ENCODE measurements at regions not wholly inside any gene's neighbourhood (a gene's known extent, or its start where the extent isn't known, plus 50 kb on each side); places are given as distances from the start of the nearest gene placed in this dataset.

- TF ChIP-seq, protein P1, sequence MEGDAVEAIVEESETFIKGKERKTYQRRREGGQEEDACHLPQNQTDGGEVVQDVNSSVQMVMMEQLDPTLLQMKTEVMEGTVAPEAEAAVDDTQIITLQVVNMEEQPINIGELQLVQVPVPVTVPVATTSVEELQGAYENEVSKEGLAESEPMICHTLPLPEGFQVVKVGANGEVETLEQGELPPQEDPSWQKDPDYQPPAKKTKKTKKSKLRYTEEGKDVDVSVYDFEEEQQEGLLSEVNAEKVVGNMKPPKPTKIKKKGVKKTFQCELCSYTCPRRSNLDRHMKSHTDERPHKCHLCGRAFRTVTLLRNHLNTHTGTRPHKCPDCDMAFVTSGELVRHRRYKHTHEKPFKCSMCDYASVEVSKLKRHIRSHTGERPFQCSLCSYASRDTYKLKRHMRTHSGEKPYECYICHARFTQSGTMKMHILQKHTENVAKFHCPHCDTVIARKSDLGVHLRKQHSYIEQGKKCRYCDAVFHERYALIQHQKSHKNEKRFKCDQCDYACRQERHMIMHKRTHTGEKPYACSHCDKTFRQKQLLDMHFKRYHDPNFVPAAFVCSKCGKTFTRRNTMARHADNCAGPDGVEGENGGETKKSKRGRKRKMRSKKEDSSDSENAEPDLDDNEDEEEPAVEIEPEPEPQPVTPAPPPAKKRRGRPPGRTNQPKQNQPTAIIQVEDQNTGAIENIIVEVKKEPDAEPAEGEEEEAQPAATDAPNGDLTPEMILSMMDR (IDR thresholded peaks at IDR 0.05) = no peak
- TF ChIP-seq HOXB5 (CRISPR knock-in tag; IDR thresholded peaks at IDR 0.05) = no peak
Measured at GRCh38 chr10:52897162-52897561, 124.6 kb upstream of the MBL2 start (continued).

DNA sequence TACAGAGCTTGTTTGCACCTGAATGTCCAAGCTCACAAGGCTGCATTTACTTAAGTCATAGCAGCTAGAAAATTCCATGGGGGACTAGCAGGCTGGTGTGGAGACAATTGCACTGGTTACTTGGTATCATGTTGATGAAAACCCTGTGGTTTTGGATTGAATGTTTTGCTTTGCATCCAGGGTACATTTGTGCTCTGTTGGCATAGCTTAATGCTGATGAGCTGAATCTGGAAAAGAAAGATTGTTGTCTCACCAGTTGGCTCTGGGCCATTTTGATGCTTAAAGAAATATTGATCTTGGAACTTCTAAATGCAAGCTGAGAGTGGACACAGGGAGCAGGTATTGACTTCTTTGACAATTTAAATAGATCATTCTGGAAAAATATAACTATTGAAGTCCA lies 122.5 kb upstream of the MBL2 start:
- Histone ChIP-seq H3K4me3 (no peak overlapping the region), H3K4me2 (no peak overlapping the region), H3K27ac (no peak overlapping the region), H3K9me3 (no peaks in the 10 kb centered on the region), H3K4me1 (no peaks in the 10 kb centered on the region)
- POLR2A ChIA-PET = no interaction called here
- CTCF ChIA-PET = interaction anchor here (2.1 kb wide), 1 partner anchor 11 kb away, joined by 9 read pairs; no protein-coding TSS in a partner anchor
- no peak for DNase-seq (ENCODE audit: low read depth in 1 of 2, low spot score in 1 of 2)
- FAIRE-seq = no peak
- ATAC-seq = no peak
- TF ChIP-seq RAD21 (conservative IDR thresholded peaks at IDR 0.05 in 1 of 2, IDR thresholded peaks at IDR 0.05 in 1 of 2) (no peak), POLR2AphosphoS2 (conservative IDR thresholded peaks at IDR 0.05; ENCODE audit: low read length) (no peak), RFX5 (IDR thresholded peaks at IDR 0.05) (no peak), CHD2 (IDR thresholded peaks at IDR 0.05; ENCODE audit: low read length, partially characterized antibody) (no peak), HOXB13 (CRISPR knock-in tag; IDR thresholded peaks at IDR 0.05; ENCODE audit: low read depth) (no peak), NR3C1 (IDR thresholded peaks at IDR 0.05) (no peak), ZNF302 (CRISPR knock-in tag; IDR thresholded peaks at IDR 0.05) (no peak), HMGXB4 (CRISPR knock-in tag; IDR thresholded peaks at IDR 0.05; ENCODE audit: borderline replicate concordance) (no peak), FOXS1 (CRISPR knock-in tag; IDR thresholded peaks at IDR 0.05) (no peak), FOSB (CRISPR knock-in tag; IDR thresholded peaks at IDR 0.05) (no peak), SMC3 (IDR thresholded peaks at IDR 0.05) (no peak), MAFK (IDR thresholded peaks at IDR 0.05; ENCODE audit: partially characterized antibody) (no peak), ZSCAN20 (CRISPR knock-in tag; IDR thresholded peaks at IDR 0.05) (no peak)
- TF ChIP-seq, protein P1 (IDR thresholded peaks at IDR 0.05) = no peak

DNA sequence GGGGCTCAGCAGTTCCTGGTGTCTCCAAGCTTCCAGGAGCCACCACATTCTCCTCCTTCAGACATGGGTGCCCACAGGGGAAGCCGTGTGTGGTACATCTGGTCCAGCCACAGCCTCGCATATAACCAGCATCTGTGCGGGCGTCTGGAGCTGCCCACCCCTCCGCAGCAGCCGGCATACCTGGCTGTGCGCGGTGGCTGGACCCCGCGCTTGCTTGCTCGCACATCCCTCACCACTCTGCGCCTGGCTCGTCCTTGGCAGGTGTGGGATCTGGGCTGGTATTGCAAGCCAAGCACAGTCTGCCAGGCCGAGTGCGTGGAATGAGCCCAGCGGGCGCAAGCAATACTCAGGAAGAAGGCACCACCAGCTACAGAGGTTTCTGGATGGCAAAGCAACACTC lies 117.7 kb upstream of the MBL2 start:
- CTCF ChIA-PET = no interaction called here
- DNase-seq (ENCODE audit: low read depth in 1 of 2, low spot score in 1 of 2) (no peak), ATAC-seq (no peak), FAIRE-seq (no peak)
- H3K9me3 ChIP-seq = no peaks in the 10 kb centered on the region
- H3K4me3 ChIP-seq = no peak overlapping the region
- no peaks in the 10 kb centered on the region for H3K4me1 ChIP-seq
- TF ChIP-seq, protein P2, sequence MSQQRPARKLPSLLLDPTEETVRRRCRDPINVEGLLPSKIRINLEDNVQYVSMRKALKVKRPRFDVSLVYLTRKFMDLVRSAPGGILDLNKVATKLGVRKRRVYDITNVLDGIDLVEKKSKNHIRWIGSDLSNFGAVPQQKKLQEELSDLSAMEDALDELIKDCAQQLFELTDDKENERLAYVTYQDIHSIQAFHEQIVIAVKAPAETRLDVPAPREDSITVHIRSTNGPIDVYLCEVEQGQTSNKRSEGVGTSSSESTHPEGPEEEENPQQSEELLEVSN (IDR thresholded peaks at IDR 0.05; ENCODE audit: borderline replicate concordance, low read depth) = no peak
- TF ChIP-seq HOXB5 (CRISPR knock-in tag; IDR thresholded peaks at IDR 0.05) = no peak
- no peak for TF ChIP-seq HES2 (IDR thresholded peaks at IDR 0.05)
- TF ChIP-seq, protein P3, sequence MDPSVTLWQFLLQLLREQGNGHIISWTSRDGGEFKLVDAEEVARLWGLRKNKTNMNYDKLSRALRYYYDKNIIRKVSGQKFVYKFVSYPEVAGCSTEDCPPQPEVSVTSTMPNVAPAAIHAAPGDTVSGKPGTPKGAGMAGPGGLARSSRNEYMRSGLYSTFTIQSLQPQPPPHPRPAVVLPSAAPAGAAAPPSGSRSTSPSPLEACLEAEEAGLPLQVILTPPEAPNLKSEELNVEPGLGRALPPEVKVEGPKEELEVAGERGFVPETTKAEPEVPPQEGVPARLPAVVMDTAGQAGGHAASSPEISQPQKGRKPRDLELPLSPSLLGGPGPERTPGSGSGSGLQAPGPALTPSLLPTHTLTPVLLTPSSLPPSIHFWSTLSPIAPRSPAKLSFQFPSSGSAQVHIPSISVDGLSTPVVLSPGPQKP (IDR thresholded peaks at IDR 0.05; ENCODE audit: low read depth, low read length) = no peak
- no peak for TF ChIP-seq HOXB13 (CRISPR knock-in tag; IDR thresholded peaks at IDR 0.05; ENCODE audit: low read depth)
- TF ChIP-seq, protein P4, sequence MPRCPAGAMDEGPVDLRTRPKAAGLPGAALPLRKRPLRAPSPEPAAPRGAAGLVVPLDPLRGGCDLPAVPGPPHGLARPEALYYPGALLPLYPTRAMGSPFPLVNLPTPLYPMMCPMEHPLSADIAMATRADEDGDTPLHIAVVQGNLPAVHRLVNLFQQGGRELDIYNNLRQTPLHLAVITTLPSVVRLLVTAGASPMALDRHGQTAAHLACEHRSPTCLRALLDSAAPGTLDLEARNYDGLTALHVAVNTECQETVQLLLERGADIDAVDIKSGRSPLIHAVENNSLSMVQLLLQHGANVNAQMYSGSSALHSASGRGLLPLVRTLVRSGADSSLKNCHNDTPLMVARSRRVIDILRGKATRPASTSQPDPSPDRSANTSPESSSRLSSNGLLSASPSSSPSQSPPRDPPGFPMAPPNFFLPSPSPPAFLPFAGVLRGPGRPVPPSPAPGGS (IDR thresholded peaks at IDR 0.05) = no peak
- TF ChIP-seq, protein P5, sequence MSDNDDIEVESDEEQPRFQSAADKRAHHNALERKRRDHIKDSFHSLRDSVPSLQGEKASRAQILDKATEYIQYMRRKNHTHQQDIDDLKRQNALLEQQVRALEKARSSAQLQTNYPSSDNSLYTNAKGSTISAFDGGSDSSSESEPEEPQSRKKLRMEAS (IDR thresholded peaks at IDR 0.05) = no peak
- TF ChIP-seq RARB (CRISPR knock-in tag; IDR thresholded peaks at IDR 0.05) = no peak
- TF ChIP-seq, protein P6, sequence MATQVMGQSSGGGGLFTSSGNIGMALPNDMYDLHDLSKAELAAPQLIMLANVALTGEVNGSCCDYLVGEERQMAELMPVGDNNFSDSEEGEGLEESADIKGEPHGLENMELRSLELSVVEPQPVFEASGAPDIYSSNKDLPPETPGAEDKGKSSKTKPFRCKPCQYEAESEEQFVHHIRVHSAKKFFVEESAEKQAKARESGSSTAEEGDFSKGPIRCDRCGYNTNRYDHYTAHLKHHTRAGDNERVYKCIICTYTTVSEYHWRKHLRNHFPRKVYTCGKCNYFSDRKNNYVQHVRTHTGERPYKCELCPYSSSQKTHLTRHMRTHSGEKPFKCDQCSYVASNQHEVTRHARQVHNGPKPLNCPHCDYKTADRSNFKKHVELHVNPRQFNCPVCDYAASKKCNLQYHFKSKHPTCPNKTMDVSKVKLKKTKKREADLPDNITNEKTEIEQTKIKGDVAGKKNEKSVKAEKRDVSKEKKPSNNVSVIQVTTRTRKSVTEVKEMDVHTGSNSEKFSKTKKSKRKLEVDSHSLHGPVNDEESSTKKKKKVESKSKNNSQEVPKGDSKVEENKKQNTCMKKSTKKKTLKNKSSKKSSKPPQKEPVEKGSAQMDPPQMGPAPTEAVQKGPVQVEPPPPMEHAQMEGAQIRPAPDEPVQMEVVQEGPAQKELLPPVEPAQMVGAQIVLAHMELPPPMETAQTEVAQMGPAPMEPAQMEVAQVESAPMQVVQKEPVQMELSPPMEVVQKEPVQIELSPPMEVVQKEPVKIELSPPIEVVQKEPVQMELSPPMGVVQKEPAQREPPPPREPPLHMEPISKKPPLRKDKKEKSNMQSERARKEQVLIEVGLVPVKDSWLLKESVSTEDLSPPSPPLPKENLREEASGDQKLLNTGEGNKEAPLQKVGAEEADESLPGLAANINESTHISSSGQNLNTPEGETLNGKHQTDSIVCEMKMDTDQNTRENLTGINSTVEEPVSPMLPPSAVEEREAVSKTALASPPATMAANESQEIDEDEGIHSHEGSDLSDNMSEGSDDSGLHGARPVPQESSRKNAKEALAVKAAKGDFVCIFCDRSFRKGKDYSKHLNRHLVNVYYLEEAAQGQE (IDR thresholded peaks at IDR 0.05) = no peak
- POLR2A ChIA-PET = no interaction called here
- H3K27ac ChIP-seq = no peak overlapping the region
- H3K4me2 ChIP-seq = no peak overlapping the region
- WGBS (ENCODE audit: missing lambda C conversion rate) = 51% methylated on average over 9 of the region's 17 CpGs

All from A549 (cell line).